HEK293 (cell line): ENCODE measurements at regions not wholly inside any gene's neighbourhood (a gene's known extent, or its start where the extent isn't known, plus 50 kb on each side); places are given as distances from the start of the nearest gene placed in this dataset.

Experiments used
- CTCF ChIA-PET: fragments of 350-600 bp; formaldehyde crosslinking; extraction: SDS; loops from one replicate; lab custom pipeline; 2021; ENCODE audit warnings: antibody characterized with exemption; lab: Yijun Ruan, JAX
- POLR2A ChIA-PET: fragments of 300-600 bp; formaldehyde crosslinking; extraction: SDS; loops from one replicate; lab custom pipeline; 2020; ENCODE audit warnings: antibody characterized with exemption, inconsistent platforms; lab: Yijun Ruan, JAX
- H3K27ac ChIP-seq: fragments of 200-500 bp; sonication (Bioruptor generic); 2 replicates; pipeline ENCODE4 v1.5.1; 2014; ENCODE audit warnings: low read depth, low read length, control low read depth, inconsistent platforms; ENCODE audit errors: extremely low read depth
- H3K36me3 ChIP-seq, 2 experiments: fragments of 200-500 bp in 1 of 2; sonication (Bioruptor generic) in 1 of 2; 1 replicate in 1 of 2; 2 replicates in 1 of 2; pipeline ENCODE4 v1.5.1; 2014 to 2017; ENCODE audit warnings: inconsistent platforms in 2 of 2, low read length in 2 of 2; ENCODE audit not compliant: control insufficient read depth in 2 of 2, insufficient read depth in 1 of 2
- H3K4me1 ChIP-seq: fragments of 200-500 bp; sonication (Bioruptor generic); 2 replicates; pipeline ENCODE4 v1.5.1; 2014; ENCODE audit warnings: mild to moderate bottlenecking, low read length, inconsistent platforms; ENCODE audit not compliant: control insufficient read depth, insufficient read depth
- H3K4me3 ChIP-seq: 2 replicates; pipeline ENCODE4 v1.5.1; 2011; ENCODE audit warnings: low read depth, mild to moderate bottlenecking, control low read depth, low read length, moderate library complexity
- H3K9me3 ChIP-seq: fragments of 200-500 bp; sonication (Bioruptor generic); 2 replicates; pipeline ENCODE4 v1.5.1; 2014; ENCODE audit warnings: low read depth, low read length, inconsistent platforms; ENCODE audit not compliant: control insufficient read depth, insufficient read depth
- CTCF ChIP-seq: fragments of 450-650 bp; formaldehyde crosslinking; IDR thresholded peaks from 2 replicates; pipeline ENCODE4 v1.5.1; 2016; ENCODE audit warnings: missing biosample characterization, missing genetic modification characterization
- KLF1 ChIP-seq: fragments of 450-650 bp; formaldehyde crosslinking; IDR thresholded peaks from 2 replicates; pipeline ENCODE4 v1.5.1; 2016; ENCODE audit warnings: missing biosample characterization, missing genetic modification characterization
- KLF7 ChIP-seq: fragments of 450-650 bp; formaldehyde crosslinking; IDR thresholded peaks from 2 replicates; pipeline ENCODE4 v1.5.1; 2016; ENCODE audit warnings: missing biosample characterization, missing genetic modification characterization, borderline replicate concordance
- KLF8 ChIP-seq: fragments of 450-650 bp; formaldehyde crosslinking; IDR thresholded peaks from 2 replicates; pipeline ENCODE4 v1.5.1; 2016; ENCODE audit warnings: missing biosample characterization, missing genetic modification characterization
- MYNN ChIP-seq: fragments of 450-650 bp; formaldehyde crosslinking; IDR thresholded peaks from 2 replicates; pipeline ENCODE4 v1.5.1; 2016; ENCODE audit warnings: missing biosample characterization, missing genetic modification characterization, borderline replicate concordance
- TRIM28 ChIP-seq: IDR thresholded peaks from 2 replicates; pipeline ENCODE4 v1.6.1; 2011; ENCODE audit warnings: low read length, control low read depth, borderline replicate concordance
- ZBTB17 ChIP-seq: fragments of 450-650 bp; formaldehyde crosslinking; IDR thresholded peaks from 2 replicates; pipeline ENCODE4 v1.5.1; 2016; ENCODE audit warnings: missing biosample characterization, missing genetic modification characterization
- ZNF121 ChIP-seq: fragments of 450-650 bp; formaldehyde crosslinking; IDR thresholded peaks from 2 replicates; pipeline ENCODE4 v1.5.1; 2016; ENCODE audit warnings: missing biosample characterization, missing genetic modification characterization
- ZNF214 ChIP-seq: fragments of 450-650 bp; formaldehyde crosslinking; IDR thresholded peaks from 2 replicates; pipeline ENCODE4 v1.5.1; 2017; ENCODE audit warnings: missing biosample characterization, mild to moderate bottlenecking, missing genetic modification characterization, borderline replicate concordance
- ZNF280C ChIP-seq: fragments of 450-650 bp; formaldehyde crosslinking; IDR thresholded peaks from 2 replicates; pipeline ENCODE4 v1.5.1; 2016; ENCODE audit warnings: missing biosample characterization, missing genetic modification characterization
- ZNF280D ChIP-seq: fragments of 450-650 bp; formaldehyde crosslinking; IDR thresholded peaks from 2 replicates; pipeline ENCODE4 v1.5.1; 2016; ENCODE audit warnings: missing biosample characterization, missing genetic modification characterization
- ZNF292 ChIP-seq: fragments of 450-650 bp; formaldehyde crosslinking; IDR thresholded peaks from 2 replicates; pipeline ENCODE4 v1.5.1; 2016; ENCODE audit warnings: low read depth, missing biosample characterization, missing genetic modification characterization, borderline replicate concordance
- ZNF311 ChIP-seq: fragments of 450-650 bp; formaldehyde crosslinking; IDR thresholded peaks from 2 replicates; pipeline ENCODE4 v1.5.1; 2017; ENCODE audit warnings: missing biosample characterization, missing genetic modification characterization, borderline replicate concordance
- ZNF354C ChIP-seq: fragments of 450-650 bp; formaldehyde crosslinking; IDR thresholded peaks from 2 replicates; pipeline ENCODE4 v1.5.1; 2016; ENCODE audit warnings: missing biosample characterization, missing genetic modification characterization, low read depth, borderline replicate concordance
- ZNF362 ChIP-seq: fragments of 450-650 bp; formaldehyde crosslinking; IDR thresholded peaks from 2 replicates; pipeline ENCODE4 v1.5.1; 2016; ENCODE audit warnings: missing biosample characterization, missing genetic modification characterization
- ZNF513 ChIP-seq: fragments of 450-650 bp; IDR thresholded peaks from 2 replicates; pipeline ENCODE4 v1.5.1; 2018; ENCODE audit warnings: missing biosample characterization, missing genetic modification characterization
- ZNF558 ChIP-seq: fragments of 450-650 bp; formaldehyde crosslinking; IDR thresholded peaks from 2 replicates; pipeline ENCODE4 v1.5.1; 2016; ENCODE audit warnings: missing biosample characterization, missing genetic modification characterization
- ZNF561 ChIP-seq: fragments of 450-650 bp; IDR thresholded peaks from 2 replicates; pipeline ENCODE4 v1.5.1; 2018; ENCODE audit warnings: missing biosample characterization, missing genetic modification characterization, borderline replicate concordance
- ZNF571 ChIP-seq: fragments of 450-650 bp; formaldehyde crosslinking; IDR thresholded peaks from 2 replicates; pipeline ENCODE4 v1.5.0; 2017; ENCODE audit warnings: missing biosample characterization, missing genetic modification characterization
- ZNF645 ChIP-seq: fragments of 450-650 bp; formaldehyde crosslinking; IDR thresholded peaks from 2 replicates; pipeline ENCODE4; 2016; ENCODE audit warnings: missing biosample characterization, missing genetic modification characterization

- TF ChIP-seq ZNF280D (tag by site-specific recombination) (no peak), KLF1 (tag by site-specific recombination) (no peak), KLF8 (tag by site-specific recombination) (no peak), ZNF292 (tag by site-specific recombination) (no peak)
Measured at GRCh38 chr3:148389916-148390315, 307.8 kb upstream of the AGTR1 start (continued).

GRCh38 chr3:148395821-148396220 lies 301.9 kb upstream of the AGTR1 start:
- no peak overlapping the region for H3K4me3 ChIP-seq
- no peak overlapping the region for H3K27ac ChIP-seq
- H3K36me3 ChIP-seq: no peaks in the 10 kb centered on the region
- ChIA-PET POLR2A (no interaction called here), CTCF (no interaction called here)
- TF ChIP-seq KLF8 (tag by site-specific recombination): no peak
- TF ChIP-seq ZNF354C: no peak
- no peak for TF ChIP-seq TRIM28
- TF ChIP-seq ZNF558: no peak
- TF ChIP-seq ZNF561 (tag by site-specific recombination): no peak
- no peak for TF ChIP-seq MYNN
- TF ChIP-seq ZNF292 (tag by site-specific recombination): no peak
- no peak for TF ChIP-seq ZNF513 (tag by site-specific recombination)
- TF ChIP-seq ZNF362 (tag by site-specific recombination): no peak
- no peak for TF ChIP-seq CTCF
- no peak for TF ChIP-seq ZNF214 (tag by site-specific recombination)
- TF ChIP-seq ZBTB17 (tag by site-specific recombination): no peak
- TF ChIP-seq ZNF311: no peak
- no peaks in the 10 kb centered on the region for H3K4me1 ChIP-seq
- H3K9me3 ChIP-seq: no peaks in the 10 kb centered on the region

- no peaks in the 10 kb centered on the region for H3K9me3 ChIP-seq
- H3K4me1 ChIP-seq: no peaks in the 10 kb centered on the region
- H3K27ac ChIP-seq: no peak overlapping the region
- no peaks in the 10 kb centered on the region for H3K36me3 ChIP-seq
- H3K4me3 ChIP-seq: no peak overlapping the region
- POLR2A ChIA-PET: no interaction called here
- TF ChIP-seq ZNF645 (no peak), ZNF280C (tag by site-specific recombination) (no peak), ZNF571 (tag by site-specific recombination) (no peak), ZNF121 (no peak), KLF7 (tag by site-specific recombination) (no peak)
- CTCF ChIA-PET: no interaction called here
Measured at GRCh38 chr3:148400754-148401153, 296.9 kb upstream of the AGTR1 start.
